HCT116 (cell line): ENCODE measurements at regions not wholly inside any gene's neighbourhood (a gene's known extent, or its start where the extent isn't known, plus 50 kb on each side); places are given as distances from the start of the nearest gene placed in this dataset.

Experiments
- ATAC-seq: fragments of 200-7000 bp; cut with Tn5 transposase; 2 replicates; pipeline ENCODE4 v1.9.1; 2020; ENCODE audit warnings: mild to moderate bottlenecking, moderate library complexity
- BruUV-seq: library from RNA; stranded (reverse); fragments of 400-500 nt; replicated peaks from 2 replicates; lab custom pipeline; 2021; lab: Mats Ljungman, UMichigan
- CTCF ChIA-PET: fragments of 300-600 bp; sonication (Branson Sonifier 250); formaldehyde crosslinking; loops from one replicate; lab custom pipeline; 2021; ENCODE audit warnings: antibody characterized with exemption; lab: Charles Lee
- POLR2A ChIA-PET: fragments of 300-600, 350-600 bp; sonication (Branson Sonifier 250); formaldehyde crosslinking; loops from one replicate; lab custom pipeline; 2021; ENCODE audit warnings: antibody characterized with exemption; lab: Charles Lee
- RAD21 ChIA-PET, 2 experiments: fragments of 300-600 bp; sonication (Branson Sonifier 250); formaldehyde crosslinking; loops; one replicate each; lab custom pipeline; 2023; ENCODE audit warnings: low total read pairs in 2 of 2; ENCODE audit not compliant: uncharacterized antibody in 2 of 2, unreplicated experiment in 2 of 2, low non-redundant PET in 1 of 2; lab: Charles Lee
- DNase-seq: peaks from one replicate; pipeline ENCODE4 v3.0.0-alpha.2; 2010; ENCODE audit warnings: low read depth, low spot score
- H2AFZ ChIP-seq: fragments of 200-600 bp; shearing (Covaris generic), sonication (generic); 2 replicates; pipeline ENCODE4 v1.6.1; 2017; ENCODE audit warnings: low read depth, mixed run types, mixed read lengths, antibody characterized with exemption, low read length; ENCODE audit not compliant: poor library complexity, severe bottlenecking
- H3K27ac ChIP-seq: 2 replicates; pipeline ENCODE4 v1.5.1; 2012; ENCODE audit warnings: low read depth, low read length
- H3K27me3 ChIP-seq: fragments of 200-600 bp; sonication (generic); 2 replicates; pipeline ENCODE4 v1.6.1; 2016; ENCODE audit warnings: mixed run types, low read length, mixed read lengths; ENCODE audit not compliant: insufficient read depth
- H3K36me3 ChIP-seq, 2 experiments: fragments of 200-500 bp in 1 of 2; fragments of 200-600 bp in 1 of 2; sonication (Bioruptor generic) in 1 of 2; sonication (generic) in 1 of 2; 2 replicates each; pipeline versions ENCODE4 v1.5.1 to v1.6.1; 2014 to 2016; ENCODE audit warnings: low read length in 2 of 2, inconsistent platforms in 1 of 2, mixed read lengths in 1 of 2, mixed run types in 1 of 2; ENCODE audit not compliant: insufficient read depth in 2 of 2, control insufficient read depth in 1 of 2
- H3K4me1 ChIP-seq, 2 experiments: fragments of 200-600 bp in 1 of 2; sonication (generic) in 1 of 2; 2 replicates each; pipeline versions ENCODE4 v1.5.1 to v1.6.1; 2012 to 2017; ENCODE audit warnings: low read length in 2 of 2, inconsistent platforms in 1 of 2, mild to moderate bottlenecking in 1 of 2, mixed read lengths in 1 of 2, mixed run types in 1 of 2, moderate library complexity in 1 of 2; ENCODE audit not compliant: insufficient read depth in 2 of 2, control insufficient read depth in 1 of 2
- H3K4me2 ChIP-seq: fragments of 200-600 bp; sonication (generic); 2 replicates; pipeline ENCODE4 v1.6.1; 2017; ENCODE audit warnings: mixed run types, low read length, mixed read lengths
- H3K4me3 ChIP-seq, 2 experiments: fragments of 200-600 bp in 1 of 2; sonication (generic) in 1 of 2; replicated peaks in 1 of 2; 2 replicates each; pipeline ENCODE4 v1.5.1; 2011 to 2016; ENCODE audit warnings: low read length in 2 of 2, control low read depth in 1 of 2, low read depth in 1 of 2, mild to moderate bottlenecking in 1 of 2, mixed read lengths in 1 of 2, mixed run types in 1 of 2
- H3K79me2 ChIP-seq: fragments of 200-600 bp; sonication (generic); 2 replicates; pipeline ENCODE4 v1.6.1; 2017; ENCODE audit warnings: mild to moderate bottlenecking, mixed run types, low read length, moderate library complexity, mixed read lengths; ENCODE audit not compliant: insufficient read depth
- H3K9ac ChIP-seq: fragments of 200-600 bp; sonication (generic); 2 replicates; pipeline ENCODE4 v1.6.1; 2016; ENCODE audit warnings: low read length, mixed read lengths
- H3K9me2 ChIP-seq: fragments of 200-600 bp; sonication (generic), shearing (Covaris generic); 2 replicates; pipeline ENCODE4 v1.6.1; 2017; ENCODE audit warnings: mixed run types, mild to moderate bottlenecking, moderate library complexity; ENCODE audit not compliant: insufficient read depth
- H3K9me3 ChIP-seq, 2 experiments: fragments of 200-500 bp in 1 of 2; fragments of 200-600 bp in 1 of 2; sonication (Bioruptor generic) in 1 of 2; sonication (generic) in 1 of 2; 2 replicates each; pipeline ENCODE4 v1.6.1; 2014 to 2017; ENCODE audit warnings: low read length in 2 of 2, mixed read lengths in 2 of 2, inconsistent platforms in 1 of 2, low read depth in 1 of 2, mild to moderate bottlenecking in 1 of 2, mixed run types in 1 of 2, moderate library complexity in 1 of 2; ENCODE audit not compliant: control insufficient read depth in 1 of 2, insufficient read depth in 1 of 2
- H4K20me1 ChIP-seq: fragments of 200-600 bp; sonication (generic), shearing (Covaris generic); 2 replicates; pipeline ENCODE4 v1.6.1; 2017; ENCODE audit warnings: mixed run types, mild to moderate bottlenecking, moderate library complexity; ENCODE audit not compliant: insufficient read depth
- ATF3 ChIP-seq: IDR thresholded peaks from 2 replicates; pipeline ENCODE4 v1.6.1; 2012
- CBX3 ChIP-seq: IDR thresholded peaks from 2 replicates; pipeline ENCODE4 v1.6.1; 2012; ENCODE audit warnings: low read depth
- CEBPB ChIP-seq: IDR thresholded peaks from 2 replicates; pipeline ENCODE4 v1.6.1; 2012; ENCODE audit warnings: low read depth
- EGR1 ChIP-seq: IDR thresholded peaks from 2 replicates; pipeline ENCODE4 v1.6.1; 2012; ENCODE audit warnings: low read depth
- ELF1 ChIP-seq: IDR thresholded peaks from 2 replicates; pipeline ENCODE4 v1.6.1; 2012; ENCODE audit warnings: low read depth, borderline replicate concordance
- EZH2 ChIP-seq: fragments of 200-600 bp; sonication (generic); IDR thresholded peaks from 2 replicates; pipeline ENCODE4 v1.6.1; 2017; ENCODE audit warnings: antibody characterized with exemption, mixed run types
- EZH2phosphoT487 ChIP-seq: fragments of 200-600 bp; IDR thresholded peaks from 2 replicates; pipeline ENCODE4 v1.6.1; 2018; ENCODE audit warnings: antibody characterized with exemption, borderline replicate concordance
- FOSL1 ChIP-seq: IDR thresholded peaks from 2 replicates; pipeline ENCODE4 v1.6.1; 2012; ENCODE audit warnings: low read depth
- JUND ChIP-seq: IDR thresholded peaks from 2 replicates; pipeline ENCODE4 v1.6.1; 2012
- MAX ChIP-seq: IDR thresholded peaks from 2 replicates; pipeline ENCODE4 v1.6.1; 2012
- POLR2A ChIP-seq: IDR thresholded peaks from 2 replicates; pipeline ENCODE4 v1.7.0; 2011; ENCODE audit warnings: borderline replicate concordance; ENCODE audit not compliant: insufficient read depth, insufficient read length; ENCODE audit errors: extremely low read depth
- POLR2AphosphoS5 ChIP-seq: IDR thresholded peaks from 2 replicates; pipeline ENCODE4 v1.6.1; 2011; ENCODE audit warnings: mild to moderate bottlenecking, low read depth, low read length, moderate library complexity
- RAD21 ChIP-seq: IDR thresholded peaks from 2 replicates; pipeline ENCODE4 v1.6.1; 2012; ENCODE audit warnings: low read depth, mild to moderate bottlenecking
- REST ChIP-seq: IDR thresholded peaks from 2 replicates; pipeline ENCODE4 v1.6.1; 2012; ENCODE audit warnings: low read depth
- SP1 ChIP-seq: IDR thresholded peaks from 2 replicates; pipeline ENCODE4 v1.6.1; 2012; ENCODE audit warnings: low read depth
- TCF7L2 ChIP-seq: IDR thresholded peaks from 2 replicates; pipeline ENCODE4 v1.7.0; 2011; ENCODE audit warnings: borderline replicate concordance, inconsistent platforms; ENCODE audit not compliant: insufficient read depth, insufficient read length; ENCODE audit errors: extremely low read depth
- ZBTB33 ChIP-seq: IDR thresholded peaks from 2 replicates; pipeline ENCODE4 v1.6.1; 2011; ENCODE audit warnings: mild to moderate bottlenecking, low read length, moderate library complexity; ENCODE audit not compliant: insufficient replicate concordance; ENCODE audit errors: extremely low read depth
- ZFX ChIP-seq: fragments of 450-650 bp; IDR thresholded peaks from 2 replicates; pipeline ENCODE4 v1.6.1; 2017
- ZNF274 ChIP-seq: fragments of 200-500 bp; sonication (Bioruptor generic); IDR thresholded peaks from 2 replicates; pipeline ENCODE4 v1.6.1; 2014; ENCODE audit warnings: mild to moderate bottlenecking, low read depth, low read length, inconsistent platforms
- intact Hi-C: fragments of 100-400 bp; cut with micrococcal nuclease; formaldehyde crosslinking; loops from 2 replicates; pipeline ENCODE4 v1.10.0; 2022

GRCh38 chr1:73382966-73383365 is 815.0 kb downstream of the LRRIQ3 start:
- Histone ChIP-seq H3K4me3 (no peak overlapping the region), H3K27ac (no peak overlapping the region)
- no peak for DNase-seq
- TF ChIP-seq SP1, result no peak
- TF ChIP-seq RAD21, result no peak
- TF ChIP-seq ATF3, result no peak
- no peak for TF ChIP-seq FOSL1
- TF ChIP-seq ZNF274, result no peak
- TF ChIP-seq ZBTB33, result no peak
- no peak for TF ChIP-seq POLR2A
- no peak for TF ChIP-seq TCF7L2
- TF ChIP-seq CBX3, result no peak
- TF ChIP-seq MAX, result no peak
- no peak for TF ChIP-seq EGR1
- TF ChIP-seq EZH2phosphoT487, result no peak
- TF ChIP-seq JUND, result no peak
- no peak for TF ChIP-seq ELF1
- no peak for TF ChIP-seq EZH2
- no peak for TF ChIP-seq POLR2AphosphoS5
- no peak for TF ChIP-seq REST
- TF ChIP-seq ZFX, result no peak
- TF ChIP-seq CEBPB, result no peak
- TF ChIP-seq, all 23 proteins: peak for 0
- RAD21 ChIA-PET, result no interaction called here
- H3K4me2 ChIP-seq, result no peak overlapping the region
- no peaks in the 10 kb centered on the region; the same call in 1 of the 2 replicates for H4K20me1 ChIP-seq
- ATAC-seq, result no peak
- H3K9ac ChIP-seq, result no peak overlapping the region
- peaks cover 0 to 25% of the 10 kb centered on the region in 2 experiments; a peak in 2 of 4 replicates for H3K9me3 ChIP-seq
- CTCF ChIA-PET, result no interaction called here
- H3K9me2 ChIP-seq, result no peaks in the 10 kb centered on the region
- intact Hi-C loops, result no loop called here
- H3K36me3 ChIP-seq, result no peaks in the 10 kb centered on the region
- BruUV-seq, result no TSS peak
- H3K4me1 ChIP-seq, result no peaks in the 10 kb centered on the region
- no peaks in the 10 kb centered on the region for H3K79me2 ChIP-seq
- no peak overlapping the region for H2AFZ ChIP-seq
- POLR2A ChIA-PET, result no interaction called here
- no peaks in the 10 kb centered on the region for H3K27me3 ChIP-seq
